ENCODE measurements at regions not wholly inside any gene's neighbourhood (a gene's known extent, or its start where the extent isn't known, plus 50 kb on each side); places are given as distances from the start of the nearest gene placed in this dataset.

GRCh38 chr4:85128246-85129204 lies 162.0 kb upstream of the WDFY3 start:
- TF ChIP-seq CTCF (IDR thresholded peaks at IDR 0.05) (no peak), POLR2A (IDR thresholded peaks at IDR 0.05) (no peak)
